Sigmoid colon (tissue), 4 donors: ENCODE measurements at regions not wholly inside any gene's neighbourhood (a gene's known extent, or its start where the extent isn't known, plus 50 kb on each side); places are given as distances from the start of the nearest gene placed in this dataset.

Experiments used
- POLR2A ChIP-seq, 2 donors: fragments of 450-650 bp; IDR thresholded peaks; one replicate each; pipeline ENCODE4 v1.6.1; 2016; ENCODE audit warnings: antibody characterized with exemption in 2 of 2, mild to moderate bottlenecking in 2 of 2, moderate library complexity in 2 of 2
- POLR2AphosphoS5 ChIP-seq, 4 donors: sonication (generic); formaldehyde crosslinking; IDR thresholded peaks; one replicate each; pipeline ENCODE4 v1.6.1; 2017; ENCODE audit warnings: antibody characterized with exemption in 4 of 4
- TF ChIP-seq, protein P1 (sequence below), 4 experiments: fragments of 450-650 bp in 3 of 4; fragments of 200-600 bp in 1 of 4; IDR thresholded peaks; one replicate each; pipeline ENCODE4 v1.5.1; 2016 to 2019; ENCODE audit warnings: antibody characterized with exemption in 4 of 4, mild to moderate bottlenecking in 3 of 4, moderate library complexity in 2 of 4

DNA sequence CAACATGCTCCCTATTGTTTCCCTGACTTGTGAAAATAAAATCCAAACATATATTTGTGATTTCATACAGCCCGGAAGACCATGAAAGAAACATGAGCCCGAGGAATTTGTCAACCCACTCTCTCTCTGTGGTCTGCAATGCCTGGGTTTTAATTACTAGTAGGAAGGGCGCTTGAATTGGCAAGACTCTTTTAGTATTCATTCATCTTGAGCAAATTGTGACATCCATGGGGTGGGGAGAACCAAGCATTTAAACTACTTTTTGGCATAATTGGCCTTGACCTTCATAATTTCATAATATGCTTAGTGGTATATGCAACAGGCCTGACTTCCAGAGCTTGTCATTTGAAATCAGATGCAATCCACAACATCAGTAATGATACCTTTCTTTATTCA, 142.4 kb upstream of the BMPER start:
- TF ChIP-seq, protein P1, sequence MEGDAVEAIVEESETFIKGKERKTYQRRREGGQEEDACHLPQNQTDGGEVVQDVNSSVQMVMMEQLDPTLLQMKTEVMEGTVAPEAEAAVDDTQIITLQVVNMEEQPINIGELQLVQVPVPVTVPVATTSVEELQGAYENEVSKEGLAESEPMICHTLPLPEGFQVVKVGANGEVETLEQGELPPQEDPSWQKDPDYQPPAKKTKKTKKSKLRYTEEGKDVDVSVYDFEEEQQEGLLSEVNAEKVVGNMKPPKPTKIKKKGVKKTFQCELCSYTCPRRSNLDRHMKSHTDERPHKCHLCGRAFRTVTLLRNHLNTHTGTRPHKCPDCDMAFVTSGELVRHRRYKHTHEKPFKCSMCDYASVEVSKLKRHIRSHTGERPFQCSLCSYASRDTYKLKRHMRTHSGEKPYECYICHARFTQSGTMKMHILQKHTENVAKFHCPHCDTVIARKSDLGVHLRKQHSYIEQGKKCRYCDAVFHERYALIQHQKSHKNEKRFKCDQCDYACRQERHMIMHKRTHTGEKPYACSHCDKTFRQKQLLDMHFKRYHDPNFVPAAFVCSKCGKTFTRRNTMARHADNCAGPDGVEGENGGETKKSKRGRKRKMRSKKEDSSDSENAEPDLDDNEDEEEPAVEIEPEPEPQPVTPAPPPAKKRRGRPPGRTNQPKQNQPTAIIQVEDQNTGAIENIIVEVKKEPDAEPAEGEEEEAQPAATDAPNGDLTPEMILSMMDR (IDR thresholded peaks at IDR 0.05): no peak
- no peak for TF ChIP-seq POLR2AphosphoS5 (IDR thresholded peaks at IDR 0.05)
- no peak for TF ChIP-seq POLR2A (IDR thresholded peaks at IDR 0.05)
